Sigmoid colon (tissue), 4 donors: ENCODE measurements at regions not wholly inside any gene's neighbourhood (a gene's known extent, or its start where the extent isn't known, plus 50 kb on each side); places are given as distances from the start of the nearest gene placed in this dataset.

Experiments used
- CTCF ChIP-seq, 4 experiments: fragments of 450-650 bp in 3 of 4; fragments of 200-600 bp in 1 of 4; IDR thresholded peaks; one replicate each; pipeline ENCODE4 v1.5.1; 2016 to 2019; ENCODE audit warnings: antibody characterized with exemption in 4 of 4, mild to moderate bottlenecking in 3 of 4, moderate library complexity in 2 of 4
- EP300 ChIP-seq, 4 donors: sonication (generic); formaldehyde crosslinking; IDR thresholded peaks; one replicate each; pipeline ENCODE4 v1.6.1; 2017; ENCODE audit warnings: antibody characterized with exemption in 4 of 4
- POLR2A ChIP-seq, 2 donors: fragments of 450-650 bp; IDR thresholded peaks; one replicate each; pipeline ENCODE4 v1.6.1; 2016; ENCODE audit warnings: antibody characterized with exemption in 2 of 2, mild to moderate bottlenecking in 2 of 2, moderate library complexity in 2 of 2
- POLR2AphosphoS5 ChIP-seq, 4 donors: sonication (generic); formaldehyde crosslinking; IDR thresholded peaks; one replicate each; pipeline ENCODE4 v1.6.1; 2017; ENCODE audit warnings: antibody characterized with exemption in 4 of 4

- TF ChIP-seq POLR2AphosphoS5 (IDR thresholded peaks at IDR 0.05): no peak
- no peak for TF ChIP-seq CTCF (IDR thresholded peaks at IDR 0.05)
- TF ChIP-seq POLR2A (IDR thresholded peaks at IDR 0.05): no peak
- TF ChIP-seq EP300 (IDR thresholded peaks at IDR 0.05): no peak
Observed at GRCh38 chr1:221228594-221228993, 349.4 kb downstream of the HLX start.
